HG02938 (cell line): ENCODE measurements at regions not wholly inside any gene's neighbourhood (a gene's known extent, or its start where the extent isn't known, plus 50 kb on each side); places are given as distances from the start of the nearest gene placed in this dataset.
"Not testable (repeated sequence)": the region's sequence is repeated elsewhere in the genome, so short reads cannot be mapped to it uniquely, and the experiment has no call there.

Experiments
- ATAC-seq: cut with Tn5 transposase; IDR thresholded peaks from one replicate; pipeline ENCODE4 v1.9.1; 2021; ENCODE audit warnings: mild to moderate bottlenecking, moderate library complexity; ENCODE audit not compliant: unreplicated experiment

DNA sequence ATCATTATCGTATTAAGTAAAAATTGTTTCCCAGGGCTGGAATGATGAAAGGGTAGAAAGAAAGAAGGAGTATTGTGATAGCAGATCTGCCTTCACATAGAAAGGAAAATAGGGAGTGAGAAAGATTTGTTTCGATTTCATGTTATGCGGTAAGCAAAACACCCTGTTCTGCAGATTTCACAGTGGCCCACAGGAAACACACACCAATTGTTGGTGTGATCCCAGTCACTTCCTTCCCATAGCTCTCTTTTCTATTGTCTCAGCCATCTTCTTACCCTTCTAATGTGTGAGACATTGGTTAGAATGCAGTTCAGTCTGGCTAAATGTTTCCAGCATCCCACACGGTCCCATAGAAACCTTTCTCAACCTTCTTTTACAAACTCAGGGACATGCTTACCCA, 2709.8 kb downstream of the PCDH7 start:
- no peak for ATAC-seq

DNA sequence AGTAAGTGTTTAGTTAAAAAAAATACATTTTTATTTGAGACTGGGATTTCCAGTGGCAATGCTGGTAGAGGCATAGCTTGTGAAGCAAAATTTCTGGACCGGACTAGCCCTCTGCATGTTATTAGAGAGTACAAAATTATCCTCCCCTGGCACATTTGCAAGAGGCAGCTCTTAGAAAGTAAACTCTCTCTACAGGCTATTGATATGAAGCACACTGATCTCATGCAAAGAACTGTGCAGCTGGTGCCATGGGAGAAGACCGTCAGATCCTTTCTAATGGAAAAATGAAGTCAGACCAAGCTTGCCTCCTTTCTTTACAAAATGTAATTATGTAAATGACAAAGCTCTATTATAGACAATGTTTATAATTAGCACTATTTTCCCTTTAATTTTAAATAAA, 2717.2 kb downstream of the PCDH7 start:
- ATAC-seq: no peak

DNA sequence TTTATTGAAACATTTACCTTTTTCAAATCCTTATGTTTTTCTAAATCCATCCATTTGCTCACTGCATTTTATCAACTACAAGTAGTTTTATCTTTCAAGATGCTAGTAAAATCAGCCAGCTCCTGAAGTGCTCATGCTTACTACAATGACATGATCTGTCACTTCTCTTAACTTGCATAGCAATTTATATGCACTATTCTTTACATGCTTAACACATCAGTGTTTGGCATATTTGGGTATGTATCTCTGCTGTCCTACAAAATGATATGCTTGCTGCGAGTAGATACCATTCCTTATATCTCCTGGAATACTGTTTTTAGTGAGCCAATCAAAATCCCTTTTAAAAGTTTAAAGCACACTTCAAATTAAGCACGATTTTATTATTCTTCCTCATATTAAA, 2726.8 kb downstream of the PCDH7 start:
- no peak for ATAC-seq

DNA sequence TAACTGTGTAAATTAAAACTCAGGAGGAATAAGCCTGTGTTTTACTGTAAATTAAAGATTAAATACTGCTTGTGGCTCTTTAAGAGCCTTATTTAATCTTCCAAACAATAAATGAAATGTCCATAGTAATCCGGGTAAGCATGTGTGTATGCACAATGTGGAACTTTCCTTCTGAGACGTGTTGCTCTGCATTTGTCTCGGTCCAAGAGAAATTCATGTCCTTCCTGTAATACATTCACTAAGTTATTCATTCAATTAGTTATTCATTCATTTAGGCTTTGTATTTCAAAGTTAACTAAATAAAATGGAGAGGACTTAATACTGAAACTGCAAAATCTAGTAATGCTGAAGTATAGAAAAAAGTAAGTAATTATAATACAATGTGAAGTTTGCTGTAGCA, 2728.8 kb downstream of the PCDH7 start:
- ATAC-seq: no peak

DNA sequence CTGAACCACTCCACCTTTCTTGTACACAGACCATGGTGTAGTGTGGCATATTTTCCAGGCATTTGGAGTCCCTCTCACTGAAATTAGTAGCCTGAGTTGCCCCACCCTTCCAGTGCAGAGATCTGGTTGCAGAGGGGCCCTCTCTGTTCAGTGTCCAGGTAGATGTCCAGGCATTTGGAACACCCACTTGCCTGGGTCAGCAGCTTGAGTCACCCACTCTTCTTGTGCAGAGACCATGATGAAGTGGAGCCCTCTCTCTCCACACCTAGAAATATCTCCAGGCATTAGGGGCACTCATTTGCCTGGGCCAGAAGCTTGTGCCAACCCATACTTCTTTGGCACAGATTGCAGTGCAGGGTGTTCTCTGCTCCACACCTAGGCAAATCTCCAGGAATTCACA, 2733.3 kb downstream of the PCDH7 start:
- no peak for ATAC-seq

DNA sequence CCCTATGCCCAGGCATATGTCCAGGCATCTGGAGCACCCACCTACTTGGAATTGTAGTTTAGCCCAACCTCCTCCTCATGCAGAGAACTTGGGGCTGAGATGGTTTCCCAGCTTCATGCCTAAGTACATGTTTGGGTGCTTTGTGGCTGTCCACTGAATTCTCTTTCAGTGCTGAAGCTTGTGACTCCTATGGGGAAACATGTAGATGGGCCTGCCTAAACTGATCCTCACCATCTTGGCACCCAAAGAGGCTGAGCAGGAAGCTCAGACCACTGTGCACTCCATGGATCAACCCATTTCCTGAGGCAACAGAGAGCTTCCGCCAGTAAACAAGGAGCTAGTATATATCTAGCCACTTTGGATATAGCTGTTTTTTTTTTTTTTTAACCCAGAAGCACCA, 2733.7 kb downstream of the PCDH7 start:
- no peak for ATAC-seq

DNA sequence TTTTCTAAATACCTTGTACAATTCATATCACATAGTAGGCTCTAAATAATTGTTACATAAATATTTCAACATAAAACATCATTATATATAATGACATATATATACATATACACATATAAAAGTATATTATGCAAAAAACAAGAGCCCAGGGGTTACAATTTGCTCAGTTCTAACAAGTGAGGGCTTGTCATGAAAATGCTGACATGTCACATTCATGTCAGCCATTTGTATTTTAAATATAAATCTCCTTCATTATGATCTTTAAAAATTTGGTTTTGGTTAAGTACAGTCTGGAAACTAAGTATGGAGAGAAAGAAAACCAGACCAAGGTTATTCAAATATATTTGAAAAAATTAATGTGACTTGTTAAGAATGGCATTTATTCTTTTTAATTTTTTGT, 2745.4 kb downstream of the PCDH7 start:
- no peak for ATAC-seq

DNA sequence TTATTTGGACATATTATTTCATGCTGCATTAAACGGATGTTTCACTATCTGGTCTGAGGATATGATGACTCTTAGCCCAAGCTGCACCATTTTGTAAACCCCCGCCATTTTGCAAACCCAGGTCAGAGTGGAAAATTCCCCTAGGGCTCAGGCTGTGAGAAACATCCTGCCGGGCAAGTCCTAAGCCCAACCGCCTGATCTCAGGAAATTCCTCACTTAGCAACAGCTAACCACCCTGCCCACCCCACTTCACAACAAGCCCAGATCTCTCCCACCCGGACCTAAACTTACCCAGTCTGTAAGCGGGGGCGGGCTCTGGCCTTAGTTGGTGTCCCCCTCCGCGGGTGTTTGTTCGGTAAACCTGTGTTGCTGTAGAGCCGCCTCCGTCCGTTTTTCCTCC, 2747.1 kb downstream of the PCDH7 start:
- ATAC-seq: no peak

DNA sequence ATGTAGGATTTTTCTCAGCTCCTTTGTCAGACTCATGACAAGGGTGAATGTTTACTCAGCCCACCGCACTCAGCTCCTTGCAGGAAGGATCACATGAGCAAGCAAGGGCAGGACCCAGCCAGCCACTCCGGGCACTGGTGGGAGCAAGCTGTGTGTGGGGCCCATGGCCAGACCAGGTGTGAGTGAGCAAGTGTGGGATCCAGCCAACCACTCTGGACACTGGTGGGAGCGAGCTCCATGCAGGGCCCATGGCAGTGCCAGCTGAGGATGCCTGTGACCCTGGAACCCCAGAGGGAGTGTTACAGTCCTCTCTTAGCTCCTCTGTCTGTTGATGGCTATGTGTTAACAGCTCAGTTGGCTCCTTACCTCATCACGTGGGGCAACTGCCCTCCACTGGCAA, 2750.6 kb downstream of the PCDH7 start:
- ATAC-seq: no peak

DNA sequence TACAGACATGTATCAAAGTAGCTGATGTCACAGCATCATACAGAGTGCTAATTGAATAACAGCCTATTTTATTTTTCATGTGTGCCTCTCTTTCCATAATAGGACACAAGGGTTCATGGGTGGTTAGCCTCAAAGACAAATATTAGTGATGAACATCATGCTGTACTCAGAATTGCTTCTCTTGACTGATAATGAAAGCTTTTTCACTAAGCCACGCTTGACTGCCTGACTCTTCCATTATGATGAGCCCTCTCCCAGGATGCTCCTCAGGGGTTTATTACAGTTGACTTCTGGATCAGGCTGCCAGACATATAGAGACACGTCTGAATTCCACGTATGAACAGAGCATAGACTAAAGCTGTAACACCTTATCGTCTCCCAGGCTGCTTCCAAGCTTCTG, 2757.5 kb downstream of the PCDH7 start:
- no peak for ATAC-seq

DNA sequence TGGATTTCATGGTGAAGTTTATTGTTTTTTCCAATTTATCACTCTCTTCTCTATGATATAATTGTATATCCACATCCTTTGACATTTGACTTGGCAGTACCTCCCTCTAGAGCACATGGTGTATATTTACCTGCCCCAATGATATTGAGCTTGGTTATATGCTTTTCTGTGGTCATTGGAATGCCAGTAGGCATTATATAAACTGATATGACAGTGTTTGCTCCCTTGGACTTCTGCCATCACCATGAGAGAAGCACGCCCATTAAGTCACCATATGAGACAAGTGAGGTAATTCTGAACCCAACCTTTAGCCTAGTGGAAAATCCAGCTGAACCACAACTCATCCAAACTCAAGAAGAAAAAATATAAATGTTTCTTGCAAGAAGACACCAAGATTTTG, 2761.5 kb downstream of the ARAP2 start:
- ATAC-seq: no peak

DNA sequence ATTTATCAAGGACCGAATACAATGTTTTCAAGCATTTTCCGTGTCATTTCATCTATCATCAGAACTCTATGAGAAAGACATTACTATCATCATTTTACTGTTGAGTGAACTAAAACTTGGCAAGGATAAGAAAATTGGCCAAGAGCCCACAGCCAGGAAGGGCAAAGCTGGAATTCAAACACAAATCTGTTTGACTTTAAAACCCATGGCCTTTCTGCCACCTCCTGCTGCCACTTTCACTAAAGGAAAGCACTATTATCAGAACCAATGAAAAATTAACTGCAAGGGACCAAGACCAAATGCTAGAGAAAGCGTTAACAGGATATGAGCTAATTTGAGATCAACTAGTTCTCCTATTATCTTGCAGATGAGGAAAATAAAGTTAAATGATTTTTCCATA, 2759.2 kb downstream of the ARAP2 start:
- no peak for ATAC-seq

DNA sequence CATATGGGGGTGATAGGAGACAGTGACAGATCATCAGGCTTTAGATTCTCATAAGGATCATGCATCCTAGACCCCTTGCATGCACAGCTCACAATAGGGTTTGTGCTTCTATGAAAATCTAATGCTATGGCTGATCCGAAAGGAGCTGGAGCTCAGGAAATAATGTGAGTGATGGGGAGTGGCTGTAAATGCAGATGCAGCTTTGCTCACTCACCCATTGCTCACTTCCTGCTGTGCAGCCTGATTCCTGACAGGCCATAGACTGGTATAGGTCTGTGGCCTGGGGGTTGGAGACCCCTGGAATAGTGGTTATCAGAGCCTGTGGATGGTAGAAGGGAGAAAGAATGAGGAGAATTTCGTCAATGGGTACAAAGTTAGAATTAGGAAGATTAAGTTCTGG, 2751.1 kb downstream of the ARAP2 start:
- ATAC-seq: no peak

DNA sequence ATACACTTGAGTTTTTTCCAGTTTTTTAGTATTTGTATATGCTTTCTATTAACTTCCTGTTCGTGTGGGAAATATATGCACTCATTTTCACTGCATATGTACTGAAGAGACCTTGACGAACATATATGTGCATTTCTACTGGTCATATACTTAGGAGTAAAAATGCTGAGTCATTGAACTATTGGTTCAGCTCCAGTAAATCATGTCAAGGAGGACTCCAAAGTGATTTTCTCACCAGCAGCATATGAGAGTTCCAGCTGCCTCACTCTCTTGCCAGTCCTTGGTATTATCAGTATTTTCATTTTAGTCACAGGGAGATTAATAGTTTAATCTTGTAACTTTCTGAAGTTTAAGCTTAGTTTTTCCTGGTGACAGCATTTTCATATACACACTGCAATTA, 2750.2 kb downstream of the ARAP2 start:
- ATAC-seq: no peak

DNA sequence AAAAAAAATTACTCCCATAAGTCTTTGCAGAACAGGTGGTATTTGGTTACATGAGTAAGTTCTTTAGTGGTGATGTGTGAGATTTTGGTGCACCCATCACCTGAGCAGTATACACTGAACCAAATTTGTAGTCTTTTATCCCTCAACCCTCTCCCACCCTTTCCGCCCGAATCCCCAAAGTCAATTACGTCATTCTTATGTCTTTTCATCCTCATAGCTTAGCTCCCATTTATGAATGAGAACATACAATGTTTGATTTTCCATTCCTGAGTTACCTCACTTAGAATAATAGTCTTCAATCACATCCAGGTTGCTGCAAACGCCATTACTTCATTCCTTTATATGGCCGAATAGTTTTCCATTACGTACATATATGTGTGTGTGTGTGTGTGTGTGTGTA, 2742.7 kb downstream of the ARAP2 start:
- not testable (repeated sequence) for ATAC-seq

DNA sequence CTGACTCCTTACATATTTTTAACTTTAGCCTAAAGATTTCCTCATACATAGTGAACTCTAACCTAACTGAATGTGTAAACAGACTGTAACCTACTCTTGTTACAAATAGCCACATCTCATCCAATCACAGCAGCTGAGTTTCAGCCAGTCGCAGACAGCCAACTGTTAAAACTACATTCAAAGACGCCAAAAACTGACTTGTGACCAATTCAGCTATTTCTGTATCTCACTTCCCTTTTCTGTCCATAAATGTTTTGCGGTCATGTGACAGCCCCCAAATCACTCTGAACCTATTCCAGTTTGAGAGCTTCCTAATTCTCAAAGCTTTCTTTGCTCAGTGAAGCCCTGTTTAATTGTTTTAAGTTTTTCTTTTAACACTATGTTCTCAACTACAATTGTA, 2731.9 kb downstream of the ARAP2 start:
- ATAC-seq: peak; percentile 65

DNA sequence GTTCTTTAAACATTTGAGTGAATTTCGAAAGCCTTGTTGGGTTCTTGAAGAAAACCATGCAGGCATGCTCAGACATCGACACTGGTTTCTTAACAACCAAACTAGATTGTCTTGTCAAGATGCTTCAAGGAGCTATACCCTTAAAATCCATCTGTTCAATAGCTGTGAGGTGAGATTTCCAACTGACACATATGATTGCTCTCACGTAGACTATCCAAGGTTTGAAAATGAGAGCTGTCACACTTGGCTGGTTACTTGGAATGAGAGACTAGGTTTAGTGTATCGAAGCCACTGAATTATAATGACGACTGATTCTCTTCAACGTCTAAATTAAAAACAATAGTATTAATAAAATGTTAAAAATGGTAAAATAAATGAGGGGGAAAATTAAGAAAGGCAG, 2725.5 kb downstream of the ARAP2 start:
- no peak for ATAC-seq

DNA sequence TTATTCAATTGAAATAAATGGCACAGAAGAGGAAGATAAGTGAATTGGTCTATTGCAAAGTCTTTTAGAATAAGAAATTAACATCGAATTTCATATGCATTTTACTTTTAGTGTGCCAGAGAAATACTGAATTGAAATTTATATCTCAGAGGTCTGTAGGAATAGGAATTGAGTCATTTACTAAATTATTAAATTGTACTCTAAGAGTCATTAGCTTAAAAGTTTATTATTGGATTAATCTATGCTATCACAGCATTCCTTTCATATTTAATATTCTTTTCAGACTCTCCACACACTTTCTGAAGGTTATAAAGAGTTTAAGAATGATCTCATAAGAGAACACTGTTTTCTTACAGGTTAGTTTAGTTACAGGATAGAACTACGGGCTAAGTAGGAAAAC, 2711.5 kb downstream of the ARAP2 start:
- ATAC-seq: no peak

DNA sequence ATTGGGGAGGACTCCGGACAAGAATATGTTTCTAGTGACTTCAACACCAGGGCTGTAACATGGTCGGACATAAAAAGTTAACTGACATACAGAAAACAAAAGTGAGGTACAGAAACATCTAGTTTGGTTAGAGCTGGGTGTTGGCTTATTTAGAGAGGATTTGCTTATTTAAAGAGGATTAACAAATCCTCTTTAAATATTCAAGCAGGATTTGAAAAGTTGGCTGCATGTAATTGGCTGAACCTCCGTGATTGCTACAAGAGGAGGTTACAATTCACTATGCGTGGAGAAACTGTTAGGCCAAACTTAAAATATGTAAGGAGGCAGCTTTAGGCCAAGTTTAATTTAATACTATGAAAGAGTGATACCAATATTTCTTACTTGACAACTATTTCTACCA, 2707.4 kb downstream of the ARAP2 start:
- ATAC-seq: no peak

DNA sequence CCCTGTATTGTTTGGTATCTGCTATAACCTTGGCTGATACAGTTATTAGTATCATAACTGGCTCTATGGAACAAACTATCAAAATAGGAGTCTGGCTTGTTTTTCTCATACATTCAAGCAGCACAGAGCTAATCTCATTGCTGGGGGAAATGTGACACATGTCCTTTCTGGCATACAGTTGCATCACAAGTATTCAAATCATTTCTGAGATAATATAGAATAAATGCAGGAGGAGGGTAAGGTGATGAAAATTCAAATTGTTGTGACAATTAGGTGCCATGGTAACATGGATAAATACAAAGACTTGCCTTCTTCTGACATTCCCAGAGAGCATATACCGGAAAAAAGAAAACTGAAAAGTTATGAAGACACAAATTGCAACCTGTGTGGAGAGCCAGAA, 2706.8 kb downstream of the ARAP2 start:
- ATAC-seq: no peak

DNA sequence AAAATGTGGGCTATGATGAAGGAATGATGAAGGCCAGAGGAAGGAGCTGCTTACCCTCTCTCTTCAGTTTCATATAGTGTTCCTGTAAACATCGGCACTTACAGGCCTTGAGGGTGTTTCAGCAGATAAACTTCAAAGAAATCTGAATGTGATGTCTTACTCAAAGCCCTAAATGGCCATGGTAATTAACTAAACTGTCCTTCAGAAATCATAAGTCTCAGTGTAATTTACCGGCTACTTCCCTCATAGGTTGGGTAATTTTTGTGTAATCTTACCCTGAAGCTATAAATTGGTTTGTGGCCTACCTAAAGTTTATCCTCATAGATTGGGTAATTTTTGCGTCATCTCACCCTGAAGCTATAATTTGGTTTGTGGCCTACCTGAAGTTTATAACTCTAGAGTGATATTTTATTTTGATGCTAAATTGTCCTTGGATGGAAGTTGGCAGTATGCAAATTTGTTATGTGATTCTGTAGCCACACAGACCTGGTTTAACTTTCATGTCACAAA, 2700.3 kb downstream of the ARAP2 start:
- ATAC-seq: no peak

DNA sequence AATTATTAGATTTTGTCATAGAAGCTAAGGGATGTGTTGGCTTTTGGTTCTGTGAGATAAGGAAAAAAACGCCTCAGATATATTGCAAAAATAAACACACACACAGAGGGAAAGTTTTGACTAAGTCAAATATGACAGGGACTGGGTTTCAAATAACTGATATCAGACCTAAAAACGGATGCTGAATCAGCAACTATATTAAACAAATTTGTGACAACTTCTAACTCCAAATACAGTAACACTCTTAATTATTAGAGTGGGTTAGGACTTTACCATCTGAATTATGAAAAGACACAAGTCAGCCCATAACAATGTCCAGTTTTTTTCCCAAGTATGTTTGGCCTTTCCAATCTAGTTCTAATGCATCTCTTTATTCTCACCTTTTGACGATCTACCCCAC, 2693.1 kb downstream of the ARAP2 start:
- no peak for ATAC-seq

DNA sequence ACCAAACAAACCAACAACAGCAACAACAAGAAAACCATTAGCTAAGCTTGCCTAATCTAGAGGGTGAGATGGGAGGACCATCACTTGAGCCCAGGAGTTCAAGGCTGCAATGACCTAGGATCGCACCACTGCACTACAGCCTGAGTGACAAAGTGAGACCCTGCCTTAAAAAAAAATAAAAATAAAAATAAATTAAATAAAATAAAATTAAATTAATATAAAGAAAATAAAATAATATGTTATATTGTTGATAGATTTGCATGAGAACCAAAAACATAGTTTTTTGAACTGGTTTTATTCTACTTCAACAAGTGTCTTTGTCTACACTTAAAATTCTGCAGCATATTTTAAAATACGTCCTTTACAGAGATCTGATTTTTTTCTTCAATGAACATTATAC, 2683.1 kb downstream of the ARAP2 start:
- ATAC-seq: no peak

DNA sequence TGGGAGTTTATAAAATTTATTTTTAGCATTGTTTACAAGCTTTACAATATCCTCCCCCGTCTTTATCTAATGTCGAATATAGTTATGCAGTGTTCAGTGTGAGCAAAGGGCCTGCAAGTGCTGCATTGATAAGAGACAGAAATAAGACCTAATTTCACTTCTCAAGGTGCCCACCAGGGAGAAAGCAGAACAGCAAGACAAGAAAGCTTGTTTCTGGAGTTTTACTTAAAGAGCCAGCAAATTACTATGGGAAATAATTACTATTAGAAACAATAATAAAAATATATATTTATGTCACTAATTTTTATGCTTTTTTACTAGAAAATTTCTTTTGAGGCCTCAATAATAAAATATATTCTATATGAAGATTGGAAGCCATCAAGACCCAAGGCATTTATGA, 2677.7 kb downstream of the ARAP2 start:
- ATAC-seq: no peak
